ENCODE measurements at regions not wholly inside any gene's neighbourhood (a gene's known extent, or its start where the extent isn't known, plus 50 kb on each side); places are given as distances from the start of the nearest gene placed in this dataset.
"Not testable (repeated sequence)": the region's sequence is repeated elsewhere in the genome, so short reads cannot be mapped to it uniquely, and the experiment has no call there.

- Histone ChIP-seq H4K20me1 (ENCODE audit: control insufficient read depth, insufficient read depth, low read length, poor library complexity, severe bottlenecking) (no peaks in the 10 kb centered on the region), H3K36me3 (replicated peaks in 1 of 2; ENCODE audit: control extremely low read depth in 1 of 2, control insufficient read depth in 1 of 2, extremely low read depth in 1 of 2, insufficient read depth in 2 of 2, low read length in 1 of 2) (no peaks in the 10 kb centered on the region), H3K4me2 (replicated peaks; ENCODE audit: low read depth, low read length, poor library complexity, severe bottlenecking) (no peak overlapping the region), H3K9me3 (ENCODE audit: control extremely low read depth in 1 of 3, control insufficient read depth in 2 of 3, insufficient read depth in 1 of 3, low read length in 2 of 3) (peaks cover 0 to 14% (median 0%) of the 10 kb centered on the region in 3 donors), H3K4me3 (ENCODE audit: control extremely low read depth in 1 of 5, extremely low read depth in 1 of 5, insufficient read depth in 1 of 5, low read depth in 2 of 5, low read length in 4 of 5) (no peak overlapping the region), H3K79me2 (ENCODE audit: control insufficient read depth, insufficient read depth, low read length) (no peaks in the 10 kb centered on the region), H3K4me1 (ENCODE audit: control insufficient read depth in 2 of 2, insufficient read depth in 2 of 2, low read length in 2 of 2) (no peaks in the 10 kb centered on the region), H2AFZ (ENCODE audit: insufficient read depth, low read depth, low read length, poor library complexity, severe bottlenecking) (no peak overlapping the region), H3K27me3 (replicated peaks in 1 of 4; ENCODE audit: control extremely low read depth in 1 of 4, control insufficient read depth in 3 of 4, insufficient read depth in 4 of 4, low read length in 3 of 4) (no peaks in the 10 kb centered on the region), H3K27ac (ENCODE audit: low read length in 2 of 2) (no peak overlapping the region), H3K9ac (ENCODE audit: low read length) (no peak overlapping the region)
- WGBS (ENCODE audit: insufficient coverage): 94% methylated on average over 11 of the region's 11 CpGs
- POLR2A ChIA-PET: no interaction called here
- Mint-ChIP-seq H3K4me1 (no peaks in the 10 kb centered on the region), H3K27me3 (no peaks in the 10 kb centered on the region), H3K4me3 (no peak overlapping the region), H3K9me3 (ENCODE audit: insufficient read depth) (peaks cover 9% of the 10 kb centered on the region), H3K27ac (no peak overlapping the region)
- TF ChIP-seq CTCF (IDR thresholded peaks at IDR 0.05) (no peak), EZH2 (IDR thresholded peaks at IDR 0.05; ENCODE audit: borderline replicate concordance, insufficient read depth, low read depth, low read length, poor library complexity, severe bottlenecking) (no peak)
- intact Hi-C loops (cut with micrococcal nuclease): no loop called here
- ATAC-seq (ENCODE audit: low read depth) (no peak), DNase-seq (no peak)
- CTCF ChIA-PET: no interaction called here
These were observed 1365.3 kb upstream of the WWC1 start for GRCh38 chr5:166926138-166926537.

GRCh38 chr5:166926806-166927475, 1364.5 kb upstream of the WWC1 start:
- H3K4me2 ChIP-seq (replicated peaks; ENCODE audit: low read depth, low read length, poor library complexity, severe bottlenecking); H3K79me2 ChIP-seq (ENCODE audit: control insufficient read depth, insufficient read depth, low read length); H3K4me3 ChIP-seq (ENCODE audit: control extremely low read depth in 1 of 5, extremely low read depth in 1 of 5, insufficient read depth in 1 of 5, low read depth in 2 of 5, low read length in 4 of 5); CTCF ChIA-PET; ATAC-seq (ENCODE audit: low read depth); H3K27ac Mint-ChIP-seq; H3K9ac ChIP-seq (ENCODE audit: low read length); DNase-seq; H3K27me3 ChIP-seq (replicated peaks in 1 of 4; ENCODE audit: control extremely low read depth in 1 of 4, control insufficient read depth in 3 of 4, insufficient read depth in 4 of 4, low read length in 3 of 4); H3K27me3 Mint-ChIP-seq; H3K4me1 ChIP-seq (ENCODE audit: control insufficient read depth in 2 of 2, insufficient read depth in 2 of 2, low read length in 2 of 2); H3K4me3 Mint-ChIP-seq; intact Hi-C loops (cut with micrococcal nuclease); H2AFZ ChIP-seq (ENCODE audit: insufficient read depth, low read depth, low read length, poor library complexity, severe bottlenecking); H4K20me1 ChIP-seq (ENCODE audit: control insufficient read depth, insufficient read depth, low read length, poor library complexity, severe bottlenecking); H3K36me3 ChIP-seq (replicated peaks in 1 of 2; ENCODE audit: control extremely low read depth in 1 of 2, control insufficient read depth in 1 of 2, extremely low read depth in 1 of 2, insufficient read depth in 2 of 2, low read length in 1 of 2); POLR2A ChIA-PET; H3K4me1 Mint-ChIP-seq; H3K27ac ChIP-seq (ENCODE audit: low read length in 2 of 2): not testable (repeated sequence)
- peaks cover 0 to 14% (median 0%) of the 10 kb centered on the region in 3 donors for H3K9me3 ChIP-seq (ENCODE audit: control extremely low read depth in 1 of 3, control insufficient read depth in 2 of 3, insufficient read depth in 1 of 3, low read length in 2 of 3)
- 96% methylated on average over 43 of the region's 48 CpGs for WGBS (ENCODE audit: insufficient coverage)
- peaks cover 11% of the 10 kb centered on the region for H3K9me3 Mint-ChIP-seq (ENCODE audit: insufficient read depth)
